Prostate gland (tissue), 2 donors: ENCODE measurements at regions not wholly inside any gene's neighbourhood (a gene's known extent, or its start where the extent isn't known, plus 50 kb on each side); places are given as distances from the start of the nearest gene placed in this dataset.

Experiments
- POLR2A ChIP-seq: fragments of 450-650 bp; IDR thresholded peaks from one replicate; pipeline ENCODE4 v1.6.1; 2016; ENCODE audit warnings: antibody characterized with exemption, mild to moderate bottlenecking
- TF ChIP-seq, protein P1 (sequence below), 4 experiments: fragments of 200-600 bp in 2 of 4; fragments of 450-650 bp in 2 of 4; sonication (generic) in 2 of 4; IDR thresholded peaks; 1 replicate in 3 of 4; 2 replicates in 1 of 4; pipeline ENCODE4 v1.5.1; 2016 to 2019; ENCODE audit warnings: antibody characterized with exemption in 4 of 4, mild to moderate bottlenecking in 2 of 4, moderate library complexity in 2 of 4

DNA sequence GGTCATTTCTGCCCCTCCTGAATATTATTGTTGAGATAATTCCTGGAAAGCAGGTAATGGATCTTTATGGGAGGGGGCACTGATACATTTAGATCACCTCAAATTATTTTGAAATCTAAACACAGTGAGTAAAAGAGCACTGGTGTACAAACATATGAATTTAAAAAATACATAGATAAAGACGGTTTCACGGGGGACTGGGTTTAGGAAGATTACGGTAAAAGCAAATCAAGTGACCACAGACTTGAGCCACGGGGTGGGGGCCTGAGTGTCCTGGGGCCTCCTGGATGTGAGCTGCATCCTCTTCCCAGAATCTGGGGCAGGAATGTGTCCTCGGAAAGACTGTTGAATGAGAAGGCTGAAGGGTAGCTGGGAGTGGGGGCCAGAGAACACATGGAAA, 219.1 kb upstream of the KLF6 start:
- TF ChIP-seq, protein P1, sequence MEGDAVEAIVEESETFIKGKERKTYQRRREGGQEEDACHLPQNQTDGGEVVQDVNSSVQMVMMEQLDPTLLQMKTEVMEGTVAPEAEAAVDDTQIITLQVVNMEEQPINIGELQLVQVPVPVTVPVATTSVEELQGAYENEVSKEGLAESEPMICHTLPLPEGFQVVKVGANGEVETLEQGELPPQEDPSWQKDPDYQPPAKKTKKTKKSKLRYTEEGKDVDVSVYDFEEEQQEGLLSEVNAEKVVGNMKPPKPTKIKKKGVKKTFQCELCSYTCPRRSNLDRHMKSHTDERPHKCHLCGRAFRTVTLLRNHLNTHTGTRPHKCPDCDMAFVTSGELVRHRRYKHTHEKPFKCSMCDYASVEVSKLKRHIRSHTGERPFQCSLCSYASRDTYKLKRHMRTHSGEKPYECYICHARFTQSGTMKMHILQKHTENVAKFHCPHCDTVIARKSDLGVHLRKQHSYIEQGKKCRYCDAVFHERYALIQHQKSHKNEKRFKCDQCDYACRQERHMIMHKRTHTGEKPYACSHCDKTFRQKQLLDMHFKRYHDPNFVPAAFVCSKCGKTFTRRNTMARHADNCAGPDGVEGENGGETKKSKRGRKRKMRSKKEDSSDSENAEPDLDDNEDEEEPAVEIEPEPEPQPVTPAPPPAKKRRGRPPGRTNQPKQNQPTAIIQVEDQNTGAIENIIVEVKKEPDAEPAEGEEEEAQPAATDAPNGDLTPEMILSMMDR (IDR thresholded peaks at IDR 0.05) = no peak
- TF ChIP-seq POLR2A = no peak
